HG02885 (cell line): ENCODE measurements at regions not wholly inside any gene's neighbourhood (a gene's known extent, or its start where the extent isn't known, plus 50 kb on each side); places are given as distances from the start of the nearest gene placed in this dataset.
"Not testable (repeated sequence)": the region's sequence is repeated elsewhere in the genome, so short reads cannot be mapped to it uniquely, and the experiment has no call there.

Source experiments
- ATAC-seq: cut with Tn5 transposase; IDR thresholded peaks from one replicate; pipeline ENCODE4 v1.9.1; 2021; ENCODE audit warnings: mild to moderate bottlenecking; ENCODE audit not compliant: unreplicated experiment, poor library complexity

DNA sequence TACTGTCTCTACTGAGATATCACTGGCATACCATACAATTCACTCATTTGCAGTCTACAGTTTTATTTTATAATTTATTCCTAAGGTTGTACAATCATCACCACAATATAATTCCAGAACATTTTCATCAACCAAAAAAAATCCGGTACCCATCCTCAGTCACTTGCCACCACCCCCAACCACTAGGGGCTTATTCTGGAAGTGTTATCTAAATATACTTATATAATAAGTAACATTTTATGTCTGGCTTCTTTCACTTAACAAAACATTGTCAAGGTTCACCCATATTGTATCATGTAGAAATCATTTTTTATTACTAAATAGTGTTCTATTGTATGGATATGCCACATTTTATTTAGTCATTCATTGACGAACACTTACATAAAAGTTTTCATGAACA lies 440.8 kb downstream of the RNF144A start:
- ATAC-seq: no peak

GRCh38 chr2:7358865-7359447 lies 441.7 kb downstream of the RNF144A start:
- ATAC-seq: no peak

GRCh38 chr2:7363906-7364305 lies 446.7 kb downstream of the RNF144A start:
- no peak for ATAC-seq

GRCh38 chr2:7368211-7368610 lies 451.0 kb downstream of the RNF144A start:
- no peak for ATAC-seq

DNA sequence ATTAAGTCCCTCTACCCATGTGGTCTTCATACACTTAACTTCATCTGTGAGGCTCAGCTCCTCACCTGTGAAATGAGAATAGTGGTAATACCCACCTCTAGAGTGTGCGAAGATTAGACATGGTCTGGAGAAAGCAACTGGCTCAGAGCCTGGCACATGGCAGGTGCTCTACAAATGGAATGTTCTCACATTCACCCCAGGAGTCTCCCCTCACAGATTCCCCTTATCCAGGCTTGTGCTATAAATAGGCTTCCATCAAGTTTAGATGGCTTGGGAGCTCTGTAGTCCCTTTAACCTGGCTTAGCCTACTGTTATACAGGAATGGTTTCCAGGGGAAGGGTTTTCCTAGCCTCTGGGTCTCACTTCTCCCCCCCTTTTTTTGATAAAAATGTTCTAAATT lies 455.9 kb downstream of the RNF144A start:
- ATAC-seq: no peak

DNA sequence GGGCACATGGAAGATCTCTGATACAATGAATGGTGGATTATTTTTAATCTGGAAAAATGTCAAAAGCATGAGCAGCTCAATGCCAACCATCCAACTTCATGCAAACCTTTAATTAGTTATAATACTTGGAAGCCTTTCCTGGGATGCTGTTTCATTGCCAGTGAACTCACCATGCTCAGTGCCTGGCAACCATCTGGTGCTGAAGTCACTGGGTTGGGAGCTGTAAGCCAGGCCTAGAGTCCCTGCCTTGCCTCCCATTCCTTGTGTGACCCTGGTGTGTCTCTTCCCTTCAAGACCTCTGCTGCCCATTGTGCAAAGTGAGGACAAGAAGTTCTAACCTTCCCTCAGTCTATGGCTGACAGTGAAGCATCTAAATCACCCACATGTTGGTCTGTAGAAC lies 458.7 kb downstream of the RNF144A start:
- ATAC-seq: no peak

DNA sequence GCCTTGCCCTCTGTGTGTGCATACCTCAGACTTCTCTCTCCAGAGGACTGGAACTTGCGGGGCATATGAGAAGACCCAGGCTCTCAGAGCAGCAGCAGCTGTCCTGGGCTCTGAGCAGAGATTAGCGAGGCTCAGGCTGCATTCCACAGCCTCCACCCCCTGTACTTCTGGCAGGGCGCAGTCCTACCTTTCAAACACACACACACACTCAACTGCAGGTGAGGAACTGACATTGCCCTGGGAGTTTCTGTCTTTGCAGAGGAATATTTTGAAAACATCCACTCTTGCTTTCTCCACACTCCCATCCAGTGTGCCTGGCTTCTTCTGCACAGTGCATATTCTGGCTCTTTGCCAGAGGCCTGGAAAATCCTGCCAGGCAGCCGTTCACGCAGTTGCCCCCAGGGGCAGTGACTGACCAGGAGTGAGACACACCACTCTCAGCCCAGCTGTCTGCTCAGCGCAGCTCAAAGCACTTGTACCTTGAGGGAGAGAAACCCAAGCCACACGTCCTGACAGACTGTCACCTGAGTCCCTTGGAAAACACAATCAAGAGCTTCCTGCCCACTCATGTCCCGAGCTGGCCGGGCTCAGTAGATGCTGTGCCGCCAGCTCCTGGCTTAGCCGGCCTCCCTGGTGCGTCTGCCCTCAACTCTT lies 460.8 kb downstream of the RNF144A start:
- no peak for ATAC-seq

DNA sequence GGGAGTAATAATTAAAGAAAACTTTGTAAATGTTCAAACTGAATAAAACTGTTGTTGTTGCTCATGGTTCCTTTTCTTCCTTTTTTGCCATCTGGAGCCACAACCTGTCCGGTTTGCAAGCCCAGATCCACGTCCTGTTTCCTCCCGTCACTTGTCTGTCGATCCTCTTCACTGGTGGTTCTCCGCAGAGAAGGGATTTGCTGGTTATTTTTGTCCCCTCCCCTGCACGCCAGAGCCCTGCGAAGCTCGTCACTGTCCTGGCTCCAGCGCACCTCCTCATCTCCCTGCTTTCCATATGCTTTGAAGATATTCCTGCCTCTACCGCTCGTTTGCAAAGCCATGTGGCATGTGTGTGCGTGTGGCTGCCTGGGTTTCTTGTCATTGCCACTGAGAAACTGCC lies 461.4 kb downstream of the RNF144A start:
- ATAC-seq: no peak

- ATAC-seq: no peak
Observed at GRCh38 chr2:7379799-7380198, 462.6 kb downstream of the RNF144A start.

GRCh38 chr2:7384773-7385349 lies 467.6 kb downstream of the RNF144A start:
- ATAC-seq: no peak

- not testable (repeated sequence) for ATAC-seq
Observed at GRCh38 chr2:7390311-7390710, 473.1 kb downstream of the RNF144A start.

DNA sequence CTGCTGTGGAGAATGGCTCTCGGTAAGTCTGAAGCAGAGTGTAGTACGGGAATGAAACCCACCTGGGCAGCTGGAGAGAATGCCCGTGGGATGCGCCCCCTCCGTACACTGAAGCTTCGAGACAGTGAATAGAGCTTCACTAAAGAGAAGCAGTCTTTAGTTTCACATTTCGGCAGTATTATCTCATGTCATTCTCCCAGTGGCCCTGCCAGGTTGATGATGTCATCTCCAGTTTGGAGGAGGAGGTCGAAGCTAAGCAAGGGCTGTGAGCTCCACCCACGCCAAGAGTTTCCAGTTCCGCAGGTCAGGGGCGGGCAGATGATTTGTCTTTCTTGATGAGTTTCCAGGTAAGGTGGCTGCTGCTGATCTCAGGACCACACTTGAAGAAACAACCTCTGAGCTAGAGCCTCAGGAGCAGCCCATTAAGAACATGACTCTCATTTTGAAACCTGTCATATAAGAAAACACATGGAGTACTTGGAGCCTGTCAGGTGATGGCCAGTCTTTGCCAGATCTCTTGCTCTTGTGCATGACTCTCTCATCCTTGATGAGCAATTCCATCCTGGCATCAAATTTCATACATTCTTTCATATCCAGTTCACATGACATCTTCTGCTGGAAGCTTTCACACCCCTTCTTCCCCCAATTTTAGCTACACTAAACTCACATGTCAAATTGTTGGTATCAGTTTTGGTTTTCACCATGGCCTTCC lies 475.0 kb downstream of the RNF144A start:
- no peak for ATAC-seq

DNA sequence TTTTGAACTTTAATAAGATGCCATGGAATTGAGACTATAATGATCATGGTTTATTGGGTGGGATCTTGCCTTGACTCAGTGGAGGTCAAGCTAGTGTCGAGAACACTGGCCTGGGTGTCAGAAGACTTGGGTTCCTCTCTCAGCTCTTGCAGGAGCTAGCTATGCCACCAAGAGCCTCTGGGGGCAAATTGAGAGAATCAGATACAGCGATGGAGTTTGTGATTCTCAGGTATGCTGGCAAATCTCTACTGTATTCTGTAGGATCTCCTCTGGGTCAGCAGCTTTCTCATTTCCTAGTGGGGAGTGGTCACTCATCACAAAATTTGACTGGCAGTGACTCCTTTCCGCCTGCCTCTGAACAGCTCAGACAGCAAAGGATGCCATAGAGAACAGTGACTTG lies 477.0 kb downstream of the RNF144A start:
- no peak for ATAC-seq

DNA sequence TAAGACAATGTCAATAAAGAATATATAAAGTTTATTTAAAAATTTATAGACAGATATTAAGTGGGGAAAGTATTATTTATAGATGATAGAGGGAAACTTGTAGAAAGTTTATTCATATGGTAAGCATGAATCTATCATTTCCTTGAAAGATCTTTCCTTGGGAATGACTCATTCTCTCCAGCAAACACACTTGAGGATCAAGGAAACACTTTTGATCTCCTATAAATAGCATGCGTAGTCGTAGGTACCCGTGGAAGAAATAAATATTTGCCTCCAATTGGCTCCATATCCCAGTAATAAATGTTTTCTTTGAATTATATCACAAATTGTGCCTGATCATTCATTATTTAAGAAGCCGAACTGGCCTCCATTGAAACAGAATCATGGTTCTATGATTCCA lies 483.4 kb downstream of the RNF144A start:
- ATAC-seq: no peak

DNA sequence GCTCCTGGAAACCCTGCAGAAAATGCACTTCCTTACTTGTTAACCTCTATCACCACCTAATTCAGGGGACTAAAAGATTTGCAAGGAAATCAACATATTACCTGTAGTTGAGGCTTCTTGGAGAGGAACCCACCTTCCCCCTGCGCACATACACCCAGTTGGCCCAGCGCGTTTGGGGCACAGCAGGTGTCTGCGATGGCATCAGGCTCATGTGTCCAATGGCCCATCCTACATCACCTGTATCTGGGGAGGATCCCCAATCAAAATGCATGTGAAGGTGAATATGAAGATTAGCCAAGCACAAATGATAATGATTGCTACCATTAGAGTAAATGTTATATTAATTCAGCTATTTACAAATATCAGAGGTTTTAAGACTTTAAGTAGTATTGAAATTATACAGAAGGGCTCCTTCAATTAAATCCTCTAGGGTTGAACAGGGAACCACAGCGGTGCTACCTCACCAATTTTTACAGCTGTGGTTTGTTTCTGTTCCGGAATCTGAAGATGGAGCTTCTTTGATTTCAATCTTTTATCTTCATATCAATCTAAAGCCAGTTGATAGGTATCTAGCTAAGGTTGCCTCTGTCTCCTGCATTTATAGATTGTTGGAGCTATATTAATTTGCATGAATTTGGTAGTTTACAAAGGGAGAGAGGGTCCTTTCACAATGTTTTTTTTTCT lies 486.0 kb downstream of the RNF144A start:
- no peak for ATAC-seq

- ATAC-seq: no peak
Observed at GRCh38 chr2:7405861-7406715, 488.9 kb downstream of the RNF144A start.

DNA sequence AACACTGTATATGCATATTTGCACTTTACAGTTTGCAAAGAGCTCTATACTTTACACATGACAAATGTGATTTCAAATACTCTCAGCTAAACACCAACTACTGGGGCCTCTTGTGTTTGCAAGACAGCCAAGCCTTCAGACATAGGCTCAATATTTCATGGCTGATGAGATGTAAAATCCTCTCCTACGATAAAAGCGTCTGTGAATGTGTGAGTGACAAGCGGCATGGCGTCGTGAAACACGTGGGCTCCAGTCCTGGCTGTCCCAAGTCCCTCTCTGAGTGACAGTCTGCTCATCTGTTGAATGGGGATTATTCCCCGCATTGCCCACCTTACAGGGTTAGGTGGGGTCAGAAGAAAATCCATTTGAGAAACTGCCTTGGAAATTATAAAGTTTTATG lies 489.8 kb downstream of the RNF144A start:
- ATAC-seq: no peak

DNA sequence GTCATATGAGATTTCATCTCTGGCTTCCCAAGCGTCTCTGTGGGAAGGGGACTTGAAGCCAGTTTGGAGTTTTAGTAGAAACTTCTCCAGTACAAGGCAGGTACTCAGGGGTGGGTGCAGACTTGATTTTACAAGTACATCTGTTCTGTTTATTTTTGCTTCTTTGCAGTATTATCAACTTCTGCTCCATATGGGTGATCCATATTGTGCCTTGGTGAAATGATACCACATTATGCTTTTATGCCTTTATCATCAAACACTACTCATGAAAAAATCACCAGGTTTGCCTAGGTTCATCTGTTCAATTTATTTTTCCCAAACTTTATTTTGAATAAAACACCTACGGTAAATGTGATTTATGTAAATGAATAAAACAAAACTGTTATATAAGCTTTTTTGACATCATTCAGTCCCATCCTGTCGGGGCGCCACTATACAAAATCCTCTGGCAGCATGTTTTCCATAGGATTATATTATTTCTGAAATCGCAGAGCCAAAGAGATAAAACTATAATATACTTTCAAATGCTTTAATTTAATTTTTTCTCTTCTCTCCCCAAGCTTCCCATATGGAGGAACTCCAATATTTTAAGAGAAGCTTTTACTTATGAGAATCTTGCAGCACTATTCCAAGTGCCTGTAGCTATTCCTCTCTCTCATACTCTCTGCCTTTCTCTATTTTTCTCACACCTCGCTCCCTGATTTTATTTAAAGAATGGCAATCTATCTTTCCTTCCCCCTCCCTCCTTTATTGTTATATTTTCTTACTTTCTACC lies 490.9 kb downstream of the RNF144A start:
- ATAC-seq: no peak

- no peak for ATAC-seq
Observed at GRCh38 chr2:7411691-7412090, 494.5 kb downstream of the RNF144A start.
